HCT116 (cell line): ENCODE measurements at regions not wholly inside any gene's neighbourhood (a gene's known extent, or its start where the extent isn't known, plus 50 kb on each side); places are given as distances from the start of the nearest gene placed in this dataset.

Experiments
- ATAC-seq: fragments of 200-7000 bp; cut with Tn5 transposase; 2 replicates; pipeline ENCODE4 v1.9.1; 2020; ENCODE audit warnings: mild to moderate bottlenecking, moderate library complexity
- BruUV-seq: library from RNA; stranded (reverse); fragments of 400-500 nt; replicated peaks from 2 replicates; lab custom pipeline; 2021; lab: Mats Ljungman, UMichigan
- CTCF ChIA-PET: fragments of 300-600 bp; sonication (Branson Sonifier 250); formaldehyde crosslinking; loops from one replicate; lab custom pipeline; 2021; ENCODE audit warnings: antibody characterized with exemption; lab: Charles Lee
- POLR2A ChIA-PET: fragments of 300-600, 350-600 bp; sonication (Branson Sonifier 250); formaldehyde crosslinking; loops from one replicate; lab custom pipeline; 2021; ENCODE audit warnings: antibody characterized with exemption; lab: Charles Lee
- RAD21 ChIA-PET, 2 experiments: fragments of 300-600 bp; sonication (Branson Sonifier 250); formaldehyde crosslinking; loops; one replicate each; lab custom pipeline; 2023; ENCODE audit warnings: low total read pairs in 2 of 2; ENCODE audit not compliant: uncharacterized antibody in 2 of 2, unreplicated experiment in 2 of 2, low non-redundant PET in 1 of 2; lab: Charles Lee
- DNase-seq: peaks from one replicate; pipeline ENCODE4 v3.0.0-alpha.2; 2010; ENCODE audit warnings: low read depth, low spot score
- H2AFZ ChIP-seq: fragments of 200-600 bp; shearing (Covaris generic), sonication (generic); 2 replicates; pipeline ENCODE4 v1.6.1; 2017; ENCODE audit warnings: low read depth, mixed run types, mixed read lengths, antibody characterized with exemption, low read length; ENCODE audit not compliant: poor library complexity, severe bottlenecking
- H3K27ac ChIP-seq: 2 replicates; pipeline ENCODE4 v1.5.1; 2012; ENCODE audit warnings: low read depth, low read length
- H3K27me3 ChIP-seq: fragments of 200-600 bp; sonication (generic); 2 replicates; pipeline ENCODE4 v1.6.1; 2016; ENCODE audit warnings: mixed run types, low read length, mixed read lengths; ENCODE audit not compliant: insufficient read depth
- H3K36me3 ChIP-seq, 2 experiments: fragments of 200-500 bp in 1 of 2; fragments of 200-600 bp in 1 of 2; sonication (Bioruptor generic) in 1 of 2; sonication (generic) in 1 of 2; 2 replicates each; pipeline versions ENCODE4 v1.5.1 to v1.6.1; 2014 to 2016; ENCODE audit warnings: low read length in 2 of 2, inconsistent platforms in 1 of 2, mixed read lengths in 1 of 2, mixed run types in 1 of 2; ENCODE audit not compliant: insufficient read depth in 2 of 2, control insufficient read depth in 1 of 2
- H3K4me1 ChIP-seq, 2 experiments: fragments of 200-600 bp in 1 of 2; sonication (generic) in 1 of 2; 2 replicates each; pipeline versions ENCODE4 v1.5.1 to v1.6.1; 2012 to 2017; ENCODE audit warnings: low read length in 2 of 2, inconsistent platforms in 1 of 2, mild to moderate bottlenecking in 1 of 2, mixed read lengths in 1 of 2, mixed run types in 1 of 2, moderate library complexity in 1 of 2; ENCODE audit not compliant: insufficient read depth in 2 of 2, control insufficient read depth in 1 of 2
- H3K4me2 ChIP-seq: fragments of 200-600 bp; sonication (generic); 2 replicates; pipeline ENCODE4 v1.6.1; 2017; ENCODE audit warnings: mixed run types, low read length, mixed read lengths
- H3K4me3 ChIP-seq, 2 experiments: fragments of 200-600 bp in 1 of 2; sonication (generic) in 1 of 2; replicated peaks in 1 of 2; 2 replicates each; pipeline ENCODE4 v1.5.1; 2011 to 2016; ENCODE audit warnings: low read length in 2 of 2, control low read depth in 1 of 2, low read depth in 1 of 2, mild to moderate bottlenecking in 1 of 2, mixed read lengths in 1 of 2, mixed run types in 1 of 2
- H3K79me2 ChIP-seq: fragments of 200-600 bp; sonication (generic); 2 replicates; pipeline ENCODE4 v1.6.1; 2017; ENCODE audit warnings: mild to moderate bottlenecking, mixed run types, low read length, moderate library complexity, mixed read lengths; ENCODE audit not compliant: insufficient read depth
- H3K9ac ChIP-seq: fragments of 200-600 bp; sonication (generic); 2 replicates; pipeline ENCODE4 v1.6.1; 2016; ENCODE audit warnings: low read length, mixed read lengths
- H3K9me2 ChIP-seq: fragments of 200-600 bp; sonication (generic), shearing (Covaris generic); 2 replicates; pipeline ENCODE4 v1.6.1; 2017; ENCODE audit warnings: mixed run types, mild to moderate bottlenecking, moderate library complexity; ENCODE audit not compliant: insufficient read depth
- H3K9me3 ChIP-seq, 2 experiments: fragments of 200-500 bp in 1 of 2; fragments of 200-600 bp in 1 of 2; sonication (Bioruptor generic) in 1 of 2; sonication (generic) in 1 of 2; 2 replicates each; pipeline ENCODE4 v1.6.1; 2014 to 2017; ENCODE audit warnings: low read length in 2 of 2, mixed read lengths in 2 of 2, inconsistent platforms in 1 of 2, low read depth in 1 of 2, mild to moderate bottlenecking in 1 of 2, mixed run types in 1 of 2, moderate library complexity in 1 of 2; ENCODE audit not compliant: control insufficient read depth in 1 of 2, insufficient read depth in 1 of 2
- H4K20me1 ChIP-seq: fragments of 200-600 bp; sonication (generic), shearing (Covaris generic); 2 replicates; pipeline ENCODE4 v1.6.1; 2017; ENCODE audit warnings: mixed run types, mild to moderate bottlenecking, moderate library complexity; ENCODE audit not compliant: insufficient read depth
- ATF3 ChIP-seq: IDR thresholded peaks from 2 replicates; pipeline ENCODE4 v1.6.1; 2012
- CBX3 ChIP-seq: IDR thresholded peaks from 2 replicates; pipeline ENCODE4 v1.6.1; 2012; ENCODE audit warnings: low read depth
- CEBPB ChIP-seq: IDR thresholded peaks from 2 replicates; pipeline ENCODE4 v1.6.1; 2012; ENCODE audit warnings: low read depth
- CTCF ChIP-seq, 3 experiments: fragments of 200-600 bp in 1 of 3; sonication (generic) in 1 of 3; IDR thresholded peaks in 2 of 3; conservative IDR thresholded peaks in 1 of 3; 2 replicates each; pipeline ENCODE4 v1.5.1; 2012 to 2017; ENCODE audit warnings: low read depth in 2 of 3, low read length in 2 of 3, antibody characterized with exemption in 1 of 3, borderline replicate concordance in 1 of 3, control low read depth in 1 of 3, mild to moderate bottlenecking in 1 of 3, mixed read lengths in 1 of 3, mixed run types in 1 of 3, moderate library complexity in 1 of 3; ENCODE audit not compliant: insufficient read depth in 1 of 3
- EZH2 ChIP-seq: fragments of 200-600 bp; sonication (generic); IDR thresholded peaks from 2 replicates; pipeline ENCODE4 v1.6.1; 2017; ENCODE audit warnings: antibody characterized with exemption, mixed run types
- JUND ChIP-seq: IDR thresholded peaks from 2 replicates; pipeline ENCODE4 v1.6.1; 2012
- MAX ChIP-seq: IDR thresholded peaks from 2 replicates; pipeline ENCODE4 v1.6.1; 2012
- REST ChIP-seq: IDR thresholded peaks from 2 replicates; pipeline ENCODE4 v1.6.1; 2012; ENCODE audit warnings: low read depth
- SP1 ChIP-seq: IDR thresholded peaks from 2 replicates; pipeline ENCODE4 v1.6.1; 2012; ENCODE audit warnings: low read depth
- SRF ChIP-seq: IDR thresholded peaks from 2 replicates; pipeline ENCODE4 v1.6.1; 2012; ENCODE audit warnings: low read depth
- ZFX ChIP-seq: fragments of 450-650 bp; IDR thresholded peaks from 2 replicates; pipeline ENCODE4 v1.6.1; 2017
- intact Hi-C: fragments of 100-400 bp; cut with micrococcal nuclease; formaldehyde crosslinking; loops from 2 replicates; pipeline ENCODE4 v1.10.0; 2022

- TF ChIP-seq CTCF (IDR thresholded peaks at IDR 0.05 in 2 of 3, conservative IDR thresholded peaks at IDR 0.05 in 1 of 3; ENCODE audit: borderline replicate concordance in 1 of 3, insufficient read depth in 1 of 3, low read depth in 2 of 3, low read length in 2 of 3) (no peak), JUND (no peak)
Measured at GRCh38 chr1:83495560-83495959, 503.4 kb downstream of the TTLL7 start (continued).

- Histone ChIP-seq H3K9me3 (no peaks in the 10 kb centered on the region), H3K9me2 (no peaks in the 10 kb centered on the region), H3K9ac (no peak overlapping the region), H4K20me1 (no peaks in the 10 kb centered on the region), H2AFZ (no peak overlapping the region), H3K4me3 (no peak overlapping the region), H3K27me3 (no peaks in the 10 kb centered on the region), H3K4me2 (no peak overlapping the region), H3K36me3 (no peaks in the 10 kb centered on the region), H3K79me2 (no peaks in the 10 kb centered on the region), H3K27ac (no peak overlapping the region), H3K4me1 (no peaks in the 10 kb centered on the region)
- intact Hi-C loops: no loop called here
- no peak for DNase-seq
- ChIA-PET POLR2A (no interaction called here), RAD21 (no interaction called here), CTCF (no interaction called here)
- TF ChIP-seq SP1: no peak
- no peak for TF ChIP-seq ATF3
- TF ChIP-seq REST: no peak
- TF ChIP-seq EZH2: no peak
- no peak for TF ChIP-seq CBX3
- TF ChIP-seq CEBPB: no peak
- no peak for TF ChIP-seq MAX
- TF ChIP-seq ZFX: no peak
- TF ChIP-seq SRF: no peak
- ATAC-seq: no peak
- no TSS peak for BruUV-seq
Measured at GRCh38 chr1:83493633-83494032, 505.3 kb downstream of the TTLL7 start.
